HG03045 (cell line): ENCODE measurements at regions not wholly inside any gene's neighbourhood (a gene's known extent, or its start where the extent isn't known, plus 50 kb on each side); places are given as distances from the start of the nearest gene placed in this dataset.

Source experiments
- ATAC-seq: cut with Tn5 transposase; IDR thresholded peaks from one replicate; pipeline ENCODE4 v1.9.1; 2021; ENCODE audit warnings: mild to moderate bottlenecking, moderate library complexity; ENCODE audit not compliant: unreplicated experiment

GRCh38 chr14:41409806-41410205, 196.9 kb upstream of the LRFN5 start:
- no peak for ATAC-seq

- ATAC-seq = no peak
These were observed 202.6 kb upstream of the LRFN5 start for GRCh38 chr14:41404126-41404525.

- ATAC-seq = no peak
These were observed 203.3 kb upstream of the LRFN5 start for GRCh38 chr14:41403360-41403759.

- no peak for ATAC-seq
These were observed 208.8 kb upstream of the LRFN5 start for GRCh38 chr14:41397926-41398325.

- ATAC-seq = no peak
These were observed 213.2 kb upstream of the LRFN5 start for GRCh38 chr14:41393512-41393911.

- no peak for ATAC-seq
These were observed 214.4 kb upstream of the LRFN5 start for GRCh38 chr14:41392226-41392625.

- ATAC-seq = no peak
These were observed 217.3 kb upstream of the LRFN5 start for GRCh38 chr14:41389355-41389754.

- ATAC-seq = no peak
These were observed 220.9 kb upstream of the LRFN5 start for GRCh38 chr14:41385797-41386196.

GRCh38 chr14:41380017-41380416, 226.7 kb upstream of the LRFN5 start:
- ATAC-seq = no peak

GRCh38 chr14:41378526-41378925, 228.2 kb upstream of the LRFN5 start:
- no peak for ATAC-seq

GRCh38 chr14:41377932-41378331, 228.7 kb upstream of the LRFN5 start:
- no peak for ATAC-seq

- ATAC-seq = no peak
These were observed 232.6 kb upstream of the LRFN5 start for GRCh38 chr14:41374092-41374491.

GRCh38 chr14:41362139-41362538, 244.5 kb upstream of the LRFN5 start:
- ATAC-seq = no peak

- ATAC-seq = no peak
These were observed 246.6 kb upstream of the LRFN5 start for GRCh38 chr14:41360126-41360525.

GRCh38 chr14:41355866-41356265, 250.8 kb upstream of the LRFN5 start:
- ATAC-seq = no peak

- ATAC-seq = no peak
These were observed 256.2 kb upstream of the LRFN5 start for GRCh38 chr14:41350476-41350875.

GRCh38 chr14:41349289-41349910, 257.3 kb upstream of the LRFN5 start:
- ATAC-seq = no peak

- no peak for ATAC-seq
These were observed 262.8 kb upstream of the LRFN5 start for GRCh38 chr14:41343857-41344256.

- no peak for ATAC-seq
These were observed 293.5 kb upstream of the LRFN5 start for GRCh38 chr14:41313196-41313595.

GRCh38 chr14:41303506-41303905, 303.2 kb upstream of the LRFN5 start:
- no peak for ATAC-seq

GRCh38 chr14:41302776-41303175, 303.9 kb upstream of the LRFN5 start:
- no peak for ATAC-seq

- ATAC-seq = no peak
These were observed 306.8 kb upstream of the LRFN5 start for GRCh38 chr14:41299924-41300323.

GRCh38 chr14:41298328-41298690, 308.4 kb upstream of the LRFN5 start:
- ATAC-seq = no peak
